T-helper 17 cell (primary cell): ENCODE measurements at regions not wholly inside any gene's neighbourhood (a gene's known extent, or its start where the extent isn't known, plus 50 kb on each side); places are given as distances from the start of the nearest gene placed in this dataset.
"Not testable (repeated sequence)": the region's sequence is repeated elsewhere in the genome, so short reads cannot be mapped to it uniquely, and the experiment has no call there.

ENCODE experiments used
- ATAC-seq: fragments of 150-1000 bp; cut with Tn5 transposase; 2 replicates; pipeline ENCODE4 v1.10.0; 2021; ENCODE audit warnings: mild to moderate bottlenecking, moderate library complexity
- DNase-seq, 3 donors: peaks; one replicate each; pipeline versions ENCODE4 v3.0.0 to v3.0.0-alpha.2; 2020 to 2021
- H3K9me3 ChIP-seq: one replicate; pipeline ENCODE4 v1.7.0; 2013; ENCODE audit warnings: low read length, mild to moderate bottlenecking; ENCODE audit not compliant: control insufficient read depth, poor library complexity, severe bottlenecking
- H3K27ac Mint-ChIP-seq: one replicate; pipeline ENCODE4 v1.8.0; 2022; ENCODE audit warnings: mild to moderate bottlenecking, moderate library complexity, mixed read lengths
- H3K27me3 Mint-ChIP-seq: one replicate; pipeline ENCODE4 v1.8.0; 2022; ENCODE audit warnings: mixed read lengths
- H3K36me3 Mint-ChIP-seq: one replicate; pipeline ENCODE4 v1.8.0; 2022; ENCODE audit warnings: low read depth, mixed read lengths
- H3K4me1 Mint-ChIP-seq: one replicate; pipeline ENCODE4 v1.8.0; 2022; ENCODE audit warnings: mild to moderate bottlenecking, mixed read lengths
- H3K4me3 Mint-ChIP-seq: one replicate; pipeline ENCODE4 v1.8.0; 2022; ENCODE audit warnings: mild to moderate bottlenecking, moderate library complexity, mixed read lengths

GRCh38 chr11:10990160-10990559 lies 132.3 kb upstream of the ZBED5 start:
- Mint-ChIP-seq H3K4me1 (no peaks in the 10 kb centered on the region), H3K36me3 (no peaks in the 10 kb centered on the region), H3K27me3 (peaks cover 7% of the 10 kb centered on the region), H3K27ac (no peak overlapping the region), H3K4me3 (no peak overlapping the region)
- no peak for ATAC-seq
- H3K9me3 ChIP-seq, result no peaks in the 10 kb centered on the region
- no peak for DNase-seq

GRCh38 chr11:10986006-10986405 lies 128.2 kb upstream of the ZBED5 start:
- no peak overlapping the region for H3K27ac Mint-ChIP-seq
- no peak for ATAC-seq
- H3K4me3 Mint-ChIP-seq, result no peak overlapping the region

GRCh38 chr11:10984742-10985141 lies 126.9 kb upstream of the ZBED5 start:
- no peak overlapping the region for H3K27ac Mint-ChIP-seq
- H3K36me3 Mint-ChIP-seq, result peaks cover 3% of the 10 kb centered on the region
- DNase-seq, result no peak
- H3K9me3 ChIP-seq, result no peaks in the 10 kb centered on the region
- no peak for ATAC-seq
- peaks cover under 1% of the 10 kb centered on the region for H3K4me1 Mint-ChIP-seq
- H3K27me3 Mint-ChIP-seq, result peaks cover 23% of the 10 kb centered on the region
- H3K4me3 Mint-ChIP-seq, result no peak overlapping the region

More at GRCh38 chr11:10986006-10986405, 128.2 kb upstream of the ZBED5 start:
- H3K9me3 ChIP-seq, result no peaks in the 10 kb centered on the region
- H3K36me3 Mint-ChIP-seq, result peaks cover 3% of the 10 kb centered on the region
- H3K27me3 Mint-ChIP-seq, result peaks cover 23% of the 10 kb centered on the region
- no peaks in the 10 kb centered on the region for H3K4me1 Mint-ChIP-seq
- no peak for DNase-seq

- Mint-ChIP-seq H3K27me3 (peaks cover 23% of the 10 kb centered on the region), H3K27ac (no peak overlapping the region), H3K36me3 (peaks cover 3% of the 10 kb centered on the region), H3K4me3 (no peak overlapping the region), H3K4me1 (peaks cover 4% of the 10 kb centered on the region)
- DNase-seq (no peak), ATAC-seq (no peak)
- H3K9me3 ChIP-seq, result no peaks in the 10 kb centered on the region
Measured at GRCh38 chr11:10984250-10984649, 126.4 kb upstream of the ZBED5 start.

GRCh38 chr11:10982704-10983510 lies 125.1 kb upstream of the ZBED5 start:
- Mint-ChIP-seq H3K36me3 (peaks cover 3% of the 10 kb centered on the region), H3K4me1 (peaks cover 4% of the 10 kb centered on the region), H3K27ac (no peak overlapping the region), H3K4me3 (no peak overlapping the region), H3K27me3 (peaks cover 23% of the 10 kb centered on the region)
- no peak for DNase-seq
- ATAC-seq, result no peak
- no peaks in the 10 kb centered on the region for H3K9me3 ChIP-seq

GRCh38 chr11:10979529-10979928 lies 121.7 kb upstream of the ZBED5 start:
- H3K36me3 Mint-ChIP-seq, result peaks cover 3% of the 10 kb centered on the region

GRCh38 chr11:10978198-10978597 lies 120.3 kb upstream of the ZBED5 start:
- ATAC-seq, result no peak
- Mint-ChIP-seq H3K27me3 (peaks cover 11% of the 10 kb centered on the region), H3K4me1 (peaks cover 4% of the 10 kb centered on the region), H3K27ac (no peak overlapping the region), H3K4me3 (no peak overlapping the region), H3K36me3 (peaks cover 5% of the 10 kb centered on the region)
- no peaks in the 10 kb centered on the region for H3K9me3 ChIP-seq
- DNase-seq, result no peak

More at GRCh38 chr11:10979529-10979928, 121.7 kb upstream of the ZBED5 start:
- Mint-ChIP-seq H3K27ac (no peak overlapping the region), H3K4me3 (no peak overlapping the region), H3K4me1 (peaks cover 4% of the 10 kb centered on the region), H3K27me3 (peaks cover 15% of the 10 kb centered on the region)
- H3K9me3 ChIP-seq, result no peaks in the 10 kb centered on the region
- ATAC-seq, result no peak
- no peak for DNase-seq

GRCh38 chr11:10975287-10975721 lies 117.5 kb upstream of the ZBED5 start:
- peaks cover 5% of the 10 kb centered on the region for H3K27me3 Mint-ChIP-seq

GRCh38 chr11:10973416-10973815 lies 115.6 kb upstream of the ZBED5 start:
- no peak overlapping the region for H3K27ac Mint-ChIP-seq
- no peak for ATAC-seq

More at GRCh38 chr11:10975287-10975721, 117.5 kb upstream of the ZBED5 start:
- ATAC-seq, result no peak
- peaks cover 2% of the 10 kb centered on the region for H3K36me3 Mint-ChIP-seq
- H3K4me1 Mint-ChIP-seq, result peaks cover 4% of the 10 kb centered on the region
- no peak overlapping the region for H3K27ac Mint-ChIP-seq
- H3K9me3 ChIP-seq, result no peaks in the 10 kb centered on the region
- DNase-seq, result no peak
- no peak overlapping the region for H3K4me3 Mint-ChIP-seq

GRCh38 chr11:10970926-10971325 lies 113.1 kb upstream of the ZBED5 start:
- H3K4me1 Mint-ChIP-seq, result no peaks in the 10 kb centered on the region
- no peaks in the 10 kb centered on the region for H3K9me3 ChIP-seq
- DNase-seq, result no peak
- no peak overlapping the region for H3K27ac Mint-ChIP-seq
- peaks cover 2% of the 10 kb centered on the region for H3K36me3 Mint-ChIP-seq
- peaks cover 5% of the 10 kb centered on the region for H3K27me3 Mint-ChIP-seq
- no peak for ATAC-seq
- H3K4me3 Mint-ChIP-seq, result no peak overlapping the region

More at GRCh38 chr11:10973416-10973815, 115.6 kb upstream of the ZBED5 start:
- peaks cover 2% of the 10 kb centered on the region for H3K36me3 Mint-ChIP-seq
- no peak for DNase-seq
- no peaks in the 10 kb centered on the region for H3K4me1 Mint-ChIP-seq
- no peaks in the 10 kb centered on the region for H3K9me3 ChIP-seq
- H3K4me3 Mint-ChIP-seq, result no peak overlapping the region
- peaks cover 5% of the 10 kb centered on the region for H3K27me3 Mint-ChIP-seq

- no peak overlapping the region for H3K4me3 Mint-ChIP-seq
- no peaks in the 10 kb centered on the region for H3K4me1 Mint-ChIP-seq
- no peaks in the 10 kb centered on the region for H3K9me3 ChIP-seq
- peaks cover 5% of the 10 kb centered on the region for H3K27me3 Mint-ChIP-seq
- H3K27ac Mint-ChIP-seq, result no peak overlapping the region
- ATAC-seq (no peak), DNase-seq (no peak)
- H3K36me3 Mint-ChIP-seq, result peaks cover 2% of the 10 kb centered on the region
Measured at GRCh38 chr11:10969387-10969786, 111.5 kb upstream of the ZBED5 start.

GRCh38 chr11:10956884-10957283 lies 99.0 kb upstream of the ZBED5 start:
- not testable (repeated sequence) for H3K4me1 Mint-ChIP-seq, DNase-seq, H3K4me3 Mint-ChIP-seq, ATAC-seq, H3K36me3 Mint-ChIP-seq, H3K9me3 ChIP-seq, H3K27ac Mint-ChIP-seq
- peaks cover 25% of the 10 kb centered on the region for H3K27me3 Mint-ChIP-seq

GRCh38 chr11:10955616-10956015 lies 97.8 kb upstream of the ZBED5 start:
- H3K4me1 Mint-ChIP-seq, result no peaks in the 10 kb centered on the region
- H3K36me3 Mint-ChIP-seq, result no peaks in the 10 kb centered on the region
- H3K4me3 Mint-ChIP-seq, result no peak overlapping the region
- H3K9me3 ChIP-seq, result no peaks in the 10 kb centered on the region
- no peak overlapping the region for H3K27ac Mint-ChIP-seq
- no peak for ATAC-seq
- no peak for DNase-seq
- H3K27me3 Mint-ChIP-seq, result peaks cover 33% of the 10 kb centered on the region

GRCh38 chr11:10954184-10954583 lies 96.3 kb upstream of the ZBED5 start:
- no peak overlapping the region for H3K4me3 Mint-ChIP-seq
- no peaks in the 10 kb centered on the region for H3K9me3 ChIP-seq
- peaks cover 38% of the 10 kb centered on the region for H3K27me3 Mint-ChIP-seq
- H3K4me1 Mint-ChIP-seq, result no peaks in the 10 kb centered on the region
- H3K27ac Mint-ChIP-seq, result no peak overlapping the region
- no peak for DNase-seq
- no peak for ATAC-seq
- no peaks in the 10 kb centered on the region for H3K36me3 Mint-ChIP-seq
